Keratinocyte (primary cell): ENCODE measurements at regions not wholly inside any gene's neighbourhood (a gene's known extent, or its start where the extent isn't known, plus 50 kb on each side); places are given as distances from the start of the nearest gene placed in this dataset.
A peak's percentile ranks its signal among the peaks of the same experiment; 100 is the strongest.

Source experiments
- DNase-seq: peaks from one replicate; pipeline ENCODE4 v3.0.0-alpha.2; 2011; ENCODE audit warnings: low read depth, missing footprints, low spot score
- FAIRE-seq: peaks from 2 replicates; lab custom pipeline; 2011; peaks lifted over from hg19 to GRCh38; lab: Jason Lieb, UNC
- H2AFZ ChIP-seq: 2 replicates; pipeline ENCODE4 v1.6.0; 2012; ENCODE audit warnings: low read length, control low read depth, inconsistent platforms; ENCODE audit not compliant: control insufficient read depth
- H3K27ac ChIP-seq: 2 replicates; pipeline ENCODE4 v1.5.1; 2011; ENCODE audit warnings: low read length; ENCODE audit not compliant: control insufficient read depth, insufficient read depth
- H3K27me3 ChIP-seq: 3 replicates; pipeline ENCODE4 v1.6.0; 2011; ENCODE audit warnings: low read length; ENCODE audit not compliant: control insufficient read depth, insufficient read depth; ENCODE audit errors: extremely low read depth
- H3K36me3 ChIP-seq, 2 experiments: 2 replicates in 1 of 2; 3 replicates in 1 of 2; pipeline ENCODE4 v1.5.1; 2011; ENCODE audit warnings: low read length in 2 of 2, mild to moderate bottlenecking in 1 of 2; ENCODE audit not compliant: control insufficient read depth in 2 of 2, insufficient read depth in 2 of 2; ENCODE audit errors: extremely low read depth in 1 of 2
- H3K4me1 ChIP-seq: 3 replicates; pipeline ENCODE4 v1.5.1; 2011; ENCODE audit warnings: low read length; ENCODE audit not compliant: control insufficient read depth, insufficient read depth; ENCODE audit errors: extremely low read depth
- H3K4me2 ChIP-seq: 3 replicates; pipeline ENCODE4 v1.6.0; 2011; ENCODE audit warnings: low read depth, low read length; ENCODE audit not compliant: control insufficient read depth, insufficient read depth; ENCODE audit errors: extremely low read depth
- H3K4me3 ChIP-seq, 3 experiments: fragments of 200-600 bp in 1 of 3; sonication (generic) in 1 of 3; 2 replicates in 2 of 3; 3 replicates in 1 of 3; pipeline ENCODE4 v1.5.1; 2011 to 2016; ENCODE audit warnings: low read length in 3 of 3, mild to moderate bottlenecking in 3 of 3, control low read depth in 2 of 3, inconsistent platforms in 1 of 3, low read depth in 1 of 3, mixed read lengths in 1 of 3, mixed run types in 1 of 3, moderate library complexity in 1 of 3; ENCODE audit not compliant: control insufficient read depth in 2 of 3, insufficient read depth in 2 of 3; ENCODE audit errors: extremely low read depth in 1 of 3
- H3K79me2 ChIP-seq: 2 replicates; pipeline ENCODE4 v1.6.0; 2012; ENCODE audit warnings: low read length; ENCODE audit not compliant: control insufficient read depth, insufficient read depth
- H3K9ac ChIP-seq: 3 replicates; pipeline ENCODE4 v1.6.0; 2011; ENCODE audit warnings: low read length; ENCODE audit not compliant: control insufficient read depth, insufficient read depth; ENCODE audit errors: extremely low read depth
- H3K9me1 ChIP-seq: 3 replicates; pipeline ENCODE4 v1.6.0; 2011; ENCODE audit warnings: low read length; ENCODE audit not compliant: control insufficient read depth, insufficient read depth; ENCODE audit errors: extremely low read depth
- H3K9me3 ChIP-seq: 2 replicates; pipeline ENCODE4 v1.5.1; 2012; ENCODE audit warnings: low read depth, low read length; ENCODE audit not compliant: control insufficient read depth
- H4K20me1 ChIP-seq: 3 replicates; pipeline ENCODE4 v1.6.0; 2011; ENCODE audit warnings: low read length; ENCODE audit not compliant: control insufficient read depth, insufficient read depth; ENCODE audit errors: extremely low read depth
- CTCF ChIP-seq, 3 experiments: IDR thresholded peaks in 1 of 3; conservative IDR thresholded peaks in 1 of 3; optimal IDR thresholded peaks in 1 of 3; 2 replicates in 2 of 3; 3 replicates in 1 of 3; pipeline versions ENCODE3 to v1.5.1; 2011; ENCODE audit warnings: low read length in 3 of 3, mild to moderate bottlenecking in 3 of 3, moderate library complexity in 2 of 3, control low read depth in 1 of 3, inconsistent platforms in 1 of 3; ENCODE audit not compliant: insufficient read depth in 2 of 3; ENCODE audit errors: extremely low read depth in 1 of 3
- EZH2 ChIP-seq: IDR thresholded peaks from one replicate; pipeline ENCODE4 v1.6.1; 2012; ENCODE audit warnings: inconsistent platforms, mild to moderate bottlenecking, low read length, moderate library complexity
- dilution Hi-C: fragments of 300-500 bp; cut with MboI; formaldehyde crosslinking; loops from one replicate; pipeline ENCODE4 v1.7.0; 2020; ENCODE audit warnings: low sequenced_read_pairs; ENCODE audit not compliant: extremely low pct_ligation_motif_present

GRCh38 chr6:140464720-140465119 lies 1090.3 kb upstream of the CITED2 start:
- H3K36me3 ChIP-seq = no peaks in the 10 kb centered on the region
- H3K27ac ChIP-seq = no peak overlapping the region
- H4K20me1 ChIP-seq = no peaks in the 10 kb centered on the region
- H3K9me1 ChIP-seq = no peaks in the 10 kb centered on the region
- H3K4me3 ChIP-seq = no peak overlapping the region
- no peaks in the 10 kb centered on the region for H3K79me2 ChIP-seq
- dilution Hi-C loops = no loop called here
- no peaks in the 10 kb centered on the region for H3K9me3 ChIP-seq
- H3K9ac ChIP-seq = no peak overlapping the region
- no peaks in the 10 kb centered on the region for H3K27me3 ChIP-seq
- no peak overlapping the region for H2AFZ ChIP-seq
- peaks cover 16% of the 10 kb centered on the region for H3K4me1 ChIP-seq
- no peak for FAIRE-seq
- TF ChIP-seq CTCF (optimal IDR thresholded peaks at IDR 0.05 in 1 of 3, IDR thresholded peaks at IDR 0.05 in 1 of 3, conservative IDR thresholded peaks at IDR 0.05 in 1 of 3; ENCODE audit: extremely low read depth in 1 of 3, insufficient read depth in 2 of 3, low read length in 3 of 3) (no peak), EZH2 (no peak)
- no peak for DNase-seq
- no peak overlapping the region for H3K4me2 ChIP-seq

- Histone ChIP-seq H4K20me1 (no peaks in the 10 kb centered on the region), H3K9me3 (no peaks in the 10 kb centered on the region), H3K9ac (peak overlapping the region; percentile 26), H2AFZ (peak overlapping the region; percentile 45), H3K4me3 (peak overlapping the region in 1 of 3 experiments; percentile 29), H3K36me3 (no peaks in the 10 kb centered on the region), H3K27ac (peak overlapping the region; percentile 57), H3K4me2 (peak overlapping the region; percentile 49), H3K79me2 (no peaks in the 10 kb centered on the region), H3K9me1 (no peaks in the 10 kb centered on the region), H3K27me3 (no peaks in the 10 kb centered on the region), H3K4me1 (peaks cover 20% of the 10 kb centered on the region)
- TF ChIP-seq EZH2 = no peak
- no peak for TF ChIP-seq CTCF (optimal IDR thresholded peaks at IDR 0.05 in 1 of 3, IDR thresholded peaks at IDR 0.05 in 1 of 3, conservative IDR thresholded peaks at IDR 0.05 in 1 of 3; ENCODE audit: extremely low read depth in 1 of 3, insufficient read depth in 2 of 3, low read length in 3 of 3)
- no peak for FAIRE-seq
- dilution Hi-C loops = no loop called here
- no peak for DNase-seq
Observed at GRCh38 chr6:140463312-140463710, 1088.9 kb upstream of the CITED2 start.
